ENCODE measurements at regions not wholly inside any gene's neighbourhood (a gene's known extent, or its start where the extent isn't known, plus 50 kb on each side); places are given as distances from the start of the nearest gene placed in this dataset.
"Not testable (repeated sequence)": the region's sequence is repeated elsewhere in the genome, so short reads cannot be mapped to it uniquely, and the experiment has no call there.

DNA sequence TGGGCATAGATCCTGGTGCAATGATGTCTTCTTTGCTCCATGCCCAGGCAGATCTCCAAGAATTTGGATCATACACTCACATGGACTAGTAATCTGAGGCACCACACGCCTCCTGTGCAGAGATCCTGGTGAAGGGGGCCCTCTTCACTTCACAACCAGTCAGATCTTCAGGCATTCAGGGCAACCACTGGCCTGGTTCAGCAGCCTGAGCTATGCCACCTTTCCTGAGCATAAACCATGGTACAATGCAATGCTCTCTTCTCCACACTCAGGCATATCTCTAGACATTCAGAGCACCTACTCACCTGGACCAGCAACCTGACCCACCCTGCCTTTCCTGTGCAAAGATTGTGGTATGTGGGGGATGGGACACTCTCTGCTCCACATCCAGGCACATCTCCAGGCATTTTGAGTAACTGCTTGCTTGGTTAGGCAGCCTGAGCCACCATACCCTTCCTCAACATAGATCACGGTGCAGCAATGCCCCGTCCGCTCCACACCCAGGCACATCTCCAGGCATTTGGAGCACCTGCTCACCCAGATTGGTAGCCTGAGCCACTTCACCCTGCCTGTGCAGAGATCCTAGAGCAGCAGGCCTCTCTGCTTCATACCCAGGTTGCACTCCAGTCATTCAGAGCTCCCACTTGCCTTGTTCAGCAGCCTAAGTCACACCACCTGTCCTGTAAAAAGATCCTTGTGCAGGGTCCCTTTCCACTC, 532.2 kb upstream of the STEAP1 start:
- DNase-seq: no peak

DNA sequence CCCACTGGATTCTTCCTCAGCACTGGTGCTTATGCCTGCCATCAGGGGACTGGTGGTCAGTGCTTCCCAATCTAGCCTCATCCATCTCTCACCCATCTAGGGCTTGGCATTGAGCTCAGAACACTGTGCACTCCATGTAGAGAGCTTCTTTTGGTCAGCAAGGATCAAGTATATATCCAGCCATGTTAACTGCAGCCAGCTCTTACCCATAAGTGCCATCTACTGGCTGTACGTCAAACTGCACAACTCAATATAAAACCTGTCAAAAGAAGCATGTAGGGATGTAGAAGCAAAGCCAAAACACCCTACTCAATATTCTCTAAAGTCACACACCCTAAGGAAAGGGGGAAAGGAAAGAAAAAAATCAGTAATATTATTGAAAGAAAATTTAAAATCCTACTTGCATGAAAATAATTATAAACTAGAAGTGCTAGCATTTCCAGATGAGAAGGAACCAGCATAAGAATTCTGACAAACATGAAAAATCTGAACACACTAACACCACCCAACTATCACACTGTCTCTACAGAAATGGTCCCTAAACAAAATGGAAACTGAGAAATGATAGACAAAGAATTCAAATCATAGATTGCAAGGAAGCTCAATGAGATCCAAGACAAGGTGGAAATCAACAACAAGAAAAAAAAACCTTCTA, 531.1 kb upstream of the STEAP1 start:
- peak; percentile 47 for DNase-seq

DNA sequence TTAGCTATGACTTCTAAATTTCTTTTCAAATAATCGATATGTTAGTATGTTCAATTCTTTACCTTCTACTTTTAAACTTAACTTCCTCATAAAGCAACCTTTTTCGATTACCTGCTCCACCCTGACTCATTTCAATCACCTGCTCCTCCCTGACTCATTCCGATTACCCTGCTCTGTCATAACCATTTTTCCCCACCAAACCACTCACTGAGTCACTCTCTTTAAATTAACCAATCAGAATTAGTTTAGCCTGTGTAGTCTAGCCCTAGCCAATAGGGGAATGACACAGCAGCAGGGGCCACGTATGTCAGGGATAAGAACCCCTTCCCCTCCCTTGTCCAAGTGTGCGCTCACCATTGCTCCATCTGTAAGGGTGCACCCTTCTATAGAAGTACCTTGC, 530.1 kb upstream of the STEAP1 start:
- not testable (repeated sequence) for DNase-seq

DNA sequence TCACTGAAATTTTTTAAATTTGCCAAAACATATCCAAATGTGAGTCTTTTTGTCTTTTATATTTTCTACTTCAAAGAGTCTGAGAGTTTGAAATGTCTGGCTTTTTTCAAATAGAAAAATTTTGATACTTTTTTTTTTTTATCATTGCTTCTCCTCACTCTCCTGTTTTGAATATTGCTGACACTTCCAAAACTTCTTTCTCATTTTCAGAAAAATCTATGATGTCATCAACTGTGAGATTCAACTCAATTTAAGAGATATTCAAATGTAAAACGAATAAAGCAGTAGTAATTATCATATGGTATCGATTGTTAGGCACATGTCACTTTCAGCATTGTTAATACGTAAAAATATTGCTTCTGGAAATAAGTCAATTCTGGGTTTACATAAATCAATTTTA, 505.8 kb upstream of the STEAP1 start:
- DNase-seq: no peak

DNA sequence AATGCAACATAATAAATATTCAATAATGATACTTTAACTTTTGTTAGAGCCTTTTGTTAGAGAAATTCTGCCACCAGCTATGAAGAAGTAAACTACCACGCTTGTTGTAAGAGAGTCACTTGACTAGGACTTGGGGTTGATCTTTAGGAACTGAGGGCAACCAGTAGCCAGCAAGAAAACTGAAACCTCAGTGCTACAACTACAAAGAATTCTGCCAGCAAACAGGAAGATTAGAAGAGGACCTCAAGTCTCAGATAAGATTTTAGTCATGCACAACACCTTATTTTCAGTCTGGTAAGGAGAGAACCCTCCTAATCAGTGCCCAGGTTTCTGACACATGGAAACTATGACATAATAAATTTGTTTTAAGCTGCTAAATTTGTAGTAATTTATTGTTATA, 498.3 kb upstream of the STEAP1 start:
- no peak for DNase-seq

DNA sequence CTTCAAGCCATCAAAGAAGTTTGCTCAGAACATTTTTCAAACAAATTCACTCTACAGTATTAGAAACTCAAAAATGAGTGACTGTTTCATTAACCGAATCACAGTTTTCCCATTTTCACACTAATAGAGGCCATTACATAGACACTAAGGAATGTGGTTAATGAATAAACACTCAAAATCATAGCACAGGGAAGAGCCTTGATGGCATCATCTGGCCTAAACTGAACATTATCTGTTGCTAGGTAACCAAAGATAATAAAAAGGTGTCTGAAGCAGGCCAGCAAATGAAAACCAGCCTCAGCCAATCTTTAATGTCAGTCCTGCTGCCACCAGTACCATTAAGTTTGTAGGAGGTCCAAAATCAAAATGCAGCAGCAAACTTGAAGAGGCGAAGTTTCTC, 492.4 kb upstream of the STEAP1 start:
- no peak for DNase-seq

DNA sequence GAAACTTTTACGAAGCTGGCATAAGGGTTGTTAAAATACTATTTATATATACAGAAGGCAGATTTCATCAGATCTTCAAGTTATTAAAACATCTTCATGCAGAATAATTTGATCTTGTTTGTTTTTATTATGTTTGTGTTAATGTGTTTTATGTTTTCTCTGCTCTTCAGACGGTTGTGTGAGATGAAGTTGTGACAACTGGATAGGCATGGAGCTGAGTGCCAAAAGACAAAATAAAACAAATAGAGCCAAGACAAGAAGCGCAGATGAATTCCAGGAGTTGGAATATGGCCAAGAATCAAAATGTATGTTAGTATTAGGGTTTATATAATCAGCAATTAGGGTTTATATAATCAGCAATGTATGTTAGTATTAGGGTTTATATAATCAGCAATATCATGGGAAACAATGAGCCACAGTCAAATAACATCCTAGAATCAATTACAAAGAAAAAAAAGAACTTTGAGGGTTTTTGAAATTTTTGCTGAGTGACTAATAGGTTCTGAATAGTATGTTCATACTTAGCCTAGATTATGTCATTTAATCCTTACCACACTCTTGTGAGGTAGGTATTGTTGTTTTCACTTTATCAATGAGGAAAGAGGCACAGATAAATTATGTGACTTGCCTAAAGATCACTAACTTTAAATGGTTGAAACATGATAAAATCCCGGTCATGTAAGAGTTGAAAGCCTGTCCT, 488.0 kb upstream of the STEAP1 start:
- DNase-seq: no peak

DNA sequence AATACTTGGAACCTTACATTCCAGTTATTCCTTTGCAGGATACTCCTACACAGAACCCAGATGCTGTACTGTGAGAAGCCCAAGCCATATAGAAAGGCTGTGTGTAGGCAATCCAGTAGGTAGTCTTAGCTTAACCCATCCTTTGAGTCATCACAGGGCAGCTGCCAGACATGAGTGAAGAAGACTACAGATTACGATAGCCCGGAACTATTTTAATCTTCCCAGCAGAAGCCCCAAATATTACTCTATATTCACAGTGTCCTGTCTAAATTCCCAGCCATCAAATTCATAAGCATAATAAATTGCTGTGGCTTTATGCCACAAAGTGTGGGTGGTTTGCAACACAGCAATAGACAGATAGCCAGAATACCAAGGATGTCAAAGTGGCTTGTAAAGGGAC, 474.1 kb upstream of the STEAP1 start:
- DNase-seq: no peak

DNA sequence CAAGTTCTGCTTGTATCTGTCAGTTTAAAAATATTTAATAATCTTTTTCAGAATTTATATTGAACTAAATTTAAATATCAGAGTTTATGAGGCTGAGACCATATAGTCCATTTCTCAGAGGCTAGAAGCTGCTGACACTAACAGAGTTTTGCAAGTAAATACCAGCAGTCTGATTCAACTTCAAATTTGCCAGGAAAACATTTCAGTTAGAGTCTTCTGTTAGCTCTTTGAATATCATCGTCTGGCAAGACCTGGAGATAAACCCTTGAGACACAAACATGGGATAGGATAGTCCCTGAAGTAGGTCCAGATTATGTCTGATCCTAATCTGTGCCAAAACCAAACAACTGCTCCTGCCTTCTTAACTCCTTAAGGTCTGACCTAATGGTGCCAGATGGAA, 472.8 kb upstream of the STEAP1 start:
- DNase-seq: no peak

DNA sequence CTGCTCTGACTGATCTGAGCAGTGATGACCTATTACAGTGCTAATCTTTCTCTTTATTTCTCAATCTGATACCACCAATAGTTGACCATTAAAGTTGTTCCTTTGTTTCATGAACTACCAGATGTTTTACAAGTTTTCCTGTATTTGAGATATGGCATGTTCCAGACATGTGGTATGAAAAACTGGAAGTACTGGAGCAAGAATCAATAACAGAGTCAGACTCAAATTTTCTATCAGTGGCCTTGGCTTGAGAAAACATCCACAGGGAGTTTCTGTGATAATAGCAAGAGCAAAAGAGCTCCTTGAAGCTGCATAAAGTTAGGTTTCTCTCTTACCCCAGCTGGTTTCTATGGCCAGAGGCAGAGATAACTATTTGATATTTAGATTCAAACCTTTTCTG, 469.0 kb upstream of the STEAP1 start:
- no peak for DNase-seq

DNA sequence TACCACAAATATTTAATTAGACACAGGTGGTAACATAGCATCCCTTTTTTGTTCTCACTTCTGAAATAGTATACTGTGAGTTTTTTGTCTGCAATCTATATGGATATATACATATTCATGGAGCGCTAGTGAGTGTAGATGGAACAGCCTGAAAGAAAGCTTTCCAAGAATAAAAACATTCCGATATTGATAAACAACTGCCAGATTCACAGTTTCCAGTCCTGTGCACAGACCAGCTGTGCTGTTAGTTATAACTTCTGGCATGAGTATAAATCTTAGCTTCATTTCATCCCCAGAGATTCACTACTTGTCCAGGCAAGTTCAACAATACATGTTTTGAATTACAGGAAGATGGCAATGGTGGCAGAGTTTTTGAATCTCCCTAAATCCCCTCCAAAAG, 467.1 kb upstream of the STEAP1 start:
- no peak for DNase-seq

DNA sequence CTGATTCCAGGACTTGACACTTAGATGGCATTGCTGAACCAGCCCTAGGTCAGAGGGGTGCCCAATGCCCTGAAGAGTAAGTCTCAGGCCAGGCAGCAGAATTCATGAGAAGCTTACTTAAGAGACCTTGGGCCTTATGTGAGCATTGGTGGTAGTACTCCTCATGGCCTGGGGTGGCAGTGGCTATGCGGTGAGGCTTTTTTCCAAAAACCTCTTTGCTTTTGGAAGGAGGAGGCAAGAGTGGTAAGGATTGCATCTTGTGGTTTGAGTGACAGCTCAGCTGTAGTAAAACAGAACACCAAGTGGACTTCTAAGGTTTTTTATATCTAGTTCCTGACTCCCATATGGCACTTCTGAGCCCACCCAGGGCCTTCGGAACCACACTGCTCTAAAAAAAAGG, 459.0 kb upstream of the STEAP1 start:
- no peak for DNase-seq

DNA sequence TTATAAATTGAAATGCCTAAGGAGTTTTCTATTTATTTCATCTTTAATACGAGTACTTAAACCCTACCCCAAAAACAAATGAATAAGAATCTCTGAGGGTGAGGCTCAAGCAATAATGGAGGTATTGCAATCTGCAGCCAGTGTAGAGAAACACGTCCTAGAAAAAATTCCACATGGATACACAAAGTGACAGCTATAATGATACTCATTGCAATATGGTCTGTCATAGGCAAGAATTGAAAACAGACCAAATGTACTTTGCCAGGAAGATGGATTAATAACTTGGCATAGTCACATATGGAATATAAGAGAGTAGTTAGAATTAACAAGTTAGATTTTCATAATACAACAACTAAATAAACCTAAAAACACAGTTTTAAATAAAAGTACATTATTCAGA, 440.1 kb upstream of the STEAP1 start:
- no peak for DNase-seq

DNA sequence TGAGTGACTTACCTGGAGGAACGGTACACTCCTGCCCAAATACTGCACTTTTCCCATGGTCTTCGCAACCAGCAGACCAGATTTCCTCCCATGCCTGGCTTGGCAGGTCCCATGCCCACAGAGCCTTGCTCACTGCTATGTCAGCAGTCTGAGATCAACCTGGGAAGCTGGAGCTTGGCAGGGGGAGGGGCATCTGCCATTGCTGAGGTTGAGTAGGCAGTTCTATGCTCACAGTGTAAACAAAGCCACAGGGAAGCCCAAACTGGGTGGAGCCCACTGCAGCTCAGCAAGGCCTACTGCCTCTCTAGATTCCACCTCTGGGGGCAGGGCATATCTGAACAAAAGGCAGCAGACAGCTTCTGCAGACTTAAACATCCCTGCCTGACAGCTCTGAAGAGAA, 435.3 kb upstream of the STEAP1 start:
- DNase-seq: not testable (repeated sequence)

DNA sequence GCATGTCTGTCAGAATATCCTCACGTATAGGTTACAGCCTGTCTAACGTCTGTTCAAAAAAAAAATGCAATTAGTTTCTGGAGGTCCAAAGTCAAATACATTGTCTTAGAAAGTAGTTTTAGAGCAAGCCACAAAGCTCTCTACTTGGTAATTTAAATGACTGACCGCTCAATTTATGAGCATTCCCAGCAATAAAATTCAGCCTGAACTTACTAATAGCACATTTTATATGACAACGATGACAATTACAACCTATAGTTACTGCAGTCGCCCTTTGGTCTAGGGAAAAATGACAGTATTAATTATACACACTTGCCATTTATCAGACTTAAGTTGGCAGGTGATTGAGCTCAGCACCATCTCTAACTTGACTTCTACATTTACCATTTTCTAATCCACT, 425.8 kb upstream of the STEAP1 start:
- DNase-seq: no peak

DNA sequence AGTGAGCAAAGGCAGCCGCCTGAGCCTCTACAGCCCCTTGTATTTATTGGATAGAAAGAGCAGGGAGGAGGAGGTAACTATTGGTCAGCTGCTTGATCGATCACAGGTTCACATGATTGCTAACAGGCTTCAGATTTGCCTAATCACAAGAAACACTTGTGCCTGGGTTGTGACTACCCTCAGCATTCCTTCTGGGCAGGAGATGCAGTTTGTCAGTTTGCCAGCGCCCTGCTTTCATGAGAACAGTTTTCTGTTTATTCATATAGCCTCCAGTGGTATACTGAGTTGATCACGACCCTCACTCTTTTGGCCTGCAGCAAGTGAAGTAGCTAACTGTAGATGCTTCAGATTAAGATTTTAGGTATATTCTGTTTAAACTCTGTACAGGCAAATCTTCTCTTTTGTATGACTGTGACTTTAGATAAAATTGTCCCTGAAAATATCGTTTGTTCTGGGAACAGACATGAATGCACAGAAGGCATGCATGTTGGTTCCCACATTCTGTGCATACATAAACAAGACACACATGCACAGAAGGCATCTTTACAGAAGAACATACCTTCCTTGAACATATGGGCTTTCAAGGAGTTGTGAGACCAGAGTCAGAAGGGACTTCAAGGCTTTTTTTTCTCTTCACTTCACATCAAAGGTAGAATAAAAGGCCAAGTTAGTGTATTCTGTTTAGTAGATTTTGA, 422.4 kb upstream of the STEAP1 start:
- DNase-seq: no peak

DNA sequence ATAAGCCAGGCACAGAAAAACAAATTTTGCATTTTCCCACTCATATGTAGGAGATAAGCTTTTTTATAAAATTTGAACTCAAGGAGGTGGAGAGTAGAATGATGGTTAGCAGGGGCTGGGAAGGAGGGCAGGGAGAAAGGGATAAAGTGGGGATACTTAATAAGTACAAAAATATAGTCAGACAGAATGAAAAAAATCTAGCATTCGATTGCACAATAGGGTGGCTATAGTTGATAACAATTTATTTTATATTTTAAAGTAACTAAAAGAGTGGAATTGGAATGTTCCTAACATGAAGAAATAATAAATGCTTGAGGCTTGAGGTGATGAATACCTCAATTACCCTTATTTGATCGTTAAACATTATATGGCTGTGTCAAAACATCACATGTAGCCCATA, 415.7 kb upstream of the STEAP1 start:
- no peak for DNase-seq

DNA sequence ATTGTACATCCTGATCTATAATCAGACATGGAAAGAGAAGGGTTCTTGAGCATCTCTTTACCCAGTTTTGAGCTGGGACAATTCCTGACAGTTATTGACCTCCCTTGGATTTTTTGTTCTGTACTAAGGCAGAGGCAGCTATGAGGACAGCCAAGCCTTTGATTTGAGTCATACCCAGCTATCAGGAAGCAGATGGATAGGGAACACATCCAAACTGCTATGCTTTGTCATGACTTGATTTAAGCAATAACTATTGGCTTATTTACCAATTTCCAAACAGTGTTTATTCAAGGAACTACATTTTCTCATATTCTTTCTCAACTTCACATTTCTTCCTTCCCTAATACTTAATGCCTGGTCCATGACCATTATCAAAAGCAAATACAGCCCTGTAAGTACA, 396.4 kb upstream of the STEAP1 start:
- no peak for DNase-seq

DNA sequence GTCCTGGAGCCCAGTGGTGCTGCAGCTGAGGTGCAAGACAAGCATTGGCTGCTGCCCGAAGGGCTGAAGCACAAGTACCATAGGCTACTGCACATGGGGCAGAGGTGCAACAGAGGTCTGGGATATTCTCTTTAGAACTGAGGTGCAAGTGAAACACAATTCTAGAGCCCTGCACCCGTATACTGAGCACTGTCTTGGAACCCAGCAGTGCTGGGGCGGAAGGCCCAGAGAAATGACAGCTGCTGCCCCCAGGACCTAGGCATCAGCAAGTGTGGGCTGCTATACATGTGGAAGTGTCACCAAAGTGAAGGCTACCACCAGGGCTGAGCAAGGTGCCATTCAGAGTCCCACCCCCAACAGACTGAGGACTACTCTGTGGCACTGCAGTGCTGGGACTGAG, 393.6 kb upstream of the STEAP1 start:
- no peak for DNase-seq

DNA sequence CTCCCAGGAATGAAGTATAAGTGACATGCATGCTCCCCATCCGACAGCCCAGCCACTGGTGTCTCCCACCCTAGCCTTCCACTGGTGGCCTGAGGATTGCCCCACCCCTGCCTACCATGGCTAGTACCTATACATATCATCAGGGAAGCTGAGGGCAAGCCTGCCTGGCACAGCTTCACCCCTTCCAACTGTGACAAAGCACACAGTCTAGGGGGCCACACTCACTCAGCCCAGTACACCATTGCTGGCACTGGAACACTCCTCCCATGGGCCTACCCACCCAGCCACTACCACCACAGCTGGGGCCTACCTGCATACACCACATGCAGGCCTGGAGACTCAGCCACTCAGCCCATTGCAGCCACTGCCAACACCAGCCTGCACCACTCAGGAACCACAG, 393.1 kb upstream of the STEAP1 start:
- no peak for DNase-seq

DNA sequence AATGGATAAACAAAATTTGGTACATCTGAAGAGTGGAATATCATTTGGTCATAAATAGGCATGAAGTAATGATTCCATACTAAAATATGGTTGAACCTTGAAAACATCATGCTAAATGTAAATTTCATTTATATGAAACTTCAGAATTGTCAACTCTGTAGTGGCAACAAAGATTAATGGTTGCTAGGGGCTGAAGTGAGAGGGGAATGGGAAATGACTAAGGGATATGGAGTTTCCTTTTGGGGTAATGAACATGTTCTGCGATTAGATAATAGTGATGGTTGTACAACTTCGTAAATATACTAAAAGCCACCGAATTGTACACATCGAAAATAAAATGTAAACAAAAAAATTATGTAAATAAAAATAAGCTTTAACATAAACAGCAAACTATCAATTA, 384.1 kb upstream of the STEAP1 start:
- DNase-seq: no peak

DNA sequence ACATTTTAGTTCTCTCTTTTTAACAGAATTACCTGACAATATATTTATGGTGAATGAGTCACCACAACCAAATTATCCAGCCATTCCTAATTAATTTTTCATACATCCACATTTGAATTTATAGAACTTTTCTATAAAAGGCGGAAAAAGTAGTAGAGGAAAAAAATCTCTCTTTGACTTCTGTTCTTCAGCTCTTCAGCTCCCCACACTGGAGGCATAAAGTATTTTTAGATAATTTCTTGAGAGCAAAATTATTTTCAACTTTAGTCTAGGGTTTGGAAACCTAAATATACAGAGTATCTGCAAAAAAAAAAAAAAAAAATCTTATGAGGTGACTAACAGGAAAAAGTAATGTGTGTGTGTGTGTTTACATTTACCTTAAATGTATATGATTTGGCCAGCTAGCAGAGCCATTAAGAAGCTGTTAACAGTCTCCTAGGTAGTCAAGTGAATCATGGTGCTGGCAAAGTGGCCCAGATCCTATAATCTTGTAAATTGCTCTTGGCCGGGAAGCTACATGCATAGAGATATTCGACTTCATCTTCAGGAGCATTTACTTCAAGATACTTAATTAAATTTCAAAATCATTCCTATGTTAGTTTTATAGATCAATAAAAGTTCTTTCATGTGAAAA, 383.1 kb upstream of the STEAP1 start:
- no peak for DNase-seq

DNA sequence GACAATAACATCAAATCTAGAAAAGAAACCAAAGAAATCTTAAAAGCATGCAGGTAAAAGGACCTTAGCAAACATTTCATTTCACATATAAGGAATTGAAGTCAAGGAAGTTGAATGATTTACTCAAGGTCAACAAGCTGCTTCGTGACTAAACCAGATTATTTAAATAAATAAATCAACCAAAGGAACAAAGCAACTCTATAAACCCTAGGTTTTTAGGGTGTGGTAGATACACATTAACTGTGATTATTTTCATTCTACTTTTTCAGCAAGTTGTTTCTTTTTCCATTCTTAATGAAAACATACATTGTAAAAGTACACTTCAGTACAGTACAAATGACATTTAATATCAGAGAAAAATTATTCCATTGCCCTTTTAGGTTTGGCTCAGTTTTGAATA, 382.0 kb upstream of the STEAP1 start:
- no peak for DNase-seq
